HEK293 (cell line): ENCODE measurements at regions not wholly inside any gene's neighbourhood (a gene's known extent, or its start where the extent isn't known, plus 50 kb on each side); places are given as distances from the start of the nearest gene placed in this dataset.

Source experiments
- CTCF ChIA-PET: fragments of 350-600 bp; formaldehyde crosslinking; extraction: SDS; loops from one replicate; lab custom pipeline; 2021; ENCODE audit warnings: antibody characterized with exemption; lab: Yijun Ruan, JAX
- POLR2A ChIA-PET: fragments of 300-600 bp; formaldehyde crosslinking; extraction: SDS; loops from one replicate; lab custom pipeline; 2020; ENCODE audit warnings: antibody characterized with exemption, inconsistent platforms; lab: Yijun Ruan, JAX
- H3K27ac ChIP-seq: fragments of 200-500 bp; sonication (Bioruptor generic); 2 replicates; pipeline ENCODE4 v1.5.1; 2014; ENCODE audit warnings: low read depth, low read length, control low read depth, inconsistent platforms; ENCODE audit errors: extremely low read depth
- H3K36me3 ChIP-seq, 2 experiments: fragments of 200-500 bp in 1 of 2; sonication (Bioruptor generic) in 1 of 2; 1 replicate in 1 of 2; 2 replicates in 1 of 2; pipeline ENCODE4 v1.5.1; 2014 to 2017; ENCODE audit warnings: inconsistent platforms in 2 of 2, low read length in 2 of 2; ENCODE audit not compliant: control insufficient read depth in 2 of 2, insufficient read depth in 1 of 2
- H3K4me1 ChIP-seq: fragments of 200-500 bp; sonication (Bioruptor generic); 2 replicates; pipeline ENCODE4 v1.5.1; 2014; ENCODE audit warnings: mild to moderate bottlenecking, low read length, inconsistent platforms; ENCODE audit not compliant: control insufficient read depth, insufficient read depth
- H3K4me3 ChIP-seq: 2 replicates; pipeline ENCODE4 v1.5.1; 2011; ENCODE audit warnings: low read depth, mild to moderate bottlenecking, control low read depth, low read length, moderate library complexity
- H3K9me3 ChIP-seq: fragments of 200-500 bp; sonication (Bioruptor generic); 2 replicates; pipeline ENCODE4 v1.5.1; 2014; ENCODE audit warnings: low read depth, low read length, inconsistent platforms; ENCODE audit not compliant: control insufficient read depth, insufficient read depth
- BCL11A ChIP-seq: fragments of 450-650 bp; formaldehyde crosslinking; IDR thresholded peaks from 2 replicates; pipeline ENCODE4 v1.5.1; 2016; ENCODE audit warnings: low read depth, missing biosample characterization, missing genetic modification characterization
- GLIS1 ChIP-seq: fragments of 450-650 bp; formaldehyde crosslinking; IDR thresholded peaks from 2 replicates; pipeline ENCODE4 v1.5.1; 2016; ENCODE audit warnings: missing biosample characterization, missing genetic modification characterization
- HOXC10 ChIP-seq: sonication (generic); formaldehyde crosslinking; IDR thresholded peaks from 2 replicates; pipeline ENCODE4 v1.8.1; 2023; ENCODE audit warnings: mild to moderate bottlenecking, missing genetic modification reagents
- IKZF3 ChIP-seq: fragments of 450-650 bp; IDR thresholded peaks from 2 replicates; pipeline ENCODE4 v1.5.0; 2018; ENCODE audit warnings: missing biosample characterization, mild to moderate bottlenecking, missing genetic modification characterization, moderate library complexity
- TCF7L2 ChIP-seq: IDR thresholded peaks from 2 replicates; pipeline ENCODE4 v1.6.1; 2011; ENCODE audit warnings: low read depth, mild to moderate bottlenecking, inconsistent platforms, low read length, moderate library complexity, borderline replicate concordance
- ZBTB1 ChIP-seq: fragments of 450-650 bp; formaldehyde crosslinking; IDR thresholded peaks from 2 replicates; pipeline ENCODE4 v1.5.1; 2016; ENCODE audit warnings: missing biosample characterization, missing genetic modification characterization
- ZNF140 ChIP-seq: fragments of 450-650 bp; formaldehyde crosslinking; IDR thresholded peaks from 2 replicates; pipeline ENCODE4 v1.5.1; 2016; ENCODE audit warnings: missing biosample characterization, missing genetic modification characterization
- ZNF266 ChIP-seq: fragments of 450-650 bp; formaldehyde crosslinking; IDR thresholded peaks from 2 replicates; pipeline ENCODE4 v1.5.1; 2016; ENCODE audit warnings: missing biosample characterization, missing genetic modification characterization, low read depth
- ZNF433 ChIP-seq: fragments of 450-650 bp; formaldehyde crosslinking; IDR thresholded peaks from 2 replicates; pipeline ENCODE4 v1.5.1; 2016; ENCODE audit warnings: missing biosample characterization, missing genetic modification characterization, low read depth
- ZNF501 ChIP-seq: fragments of 450-650 bp; formaldehyde crosslinking; IDR thresholded peaks from 2 replicates; pipeline ENCODE4 v1.5.1; 2016; ENCODE audit warnings: missing biosample characterization, missing genetic modification characterization
- ZNF510 ChIP-seq: fragments of 450-650 bp; formaldehyde crosslinking; IDR thresholded peaks from 2 replicates; pipeline ENCODE4 v1.5.1; 2018; ENCODE audit warnings: mild to moderate bottlenecking, missing genetic modification characterization, missing biosample characterization; ENCODE audit not compliant: insufficient replicate concordance
- ZNF514 ChIP-seq: fragments of 450-650 bp; formaldehyde crosslinking; IDR thresholded peaks from 2 replicates; pipeline ENCODE4 v1.5.1; 2016; ENCODE audit warnings: missing biosample characterization, missing genetic modification characterization
- ZNF596 ChIP-seq: fragments of 450-650 bp; IDR thresholded peaks from 2 replicates; pipeline ENCODE4 v1.5.0; 2018; ENCODE audit warnings: missing biosample characterization, mild to moderate bottlenecking, missing genetic modification characterization, moderate library complexity
- ZNF624 ChIP-seq: fragments of 450-650 bp; formaldehyde crosslinking; IDR thresholded peaks from 2 replicates; pipeline ENCODE4 v1.5.1; 2017; ENCODE audit warnings: missing biosample characterization, missing genetic modification characterization
- ZNF654 ChIP-seq: fragments of 450-650 bp; formaldehyde crosslinking; IDR thresholded peaks from 2 replicates; pipeline ENCODE4 v1.5.1; 2016; ENCODE audit warnings: low read depth, missing biosample characterization, missing genetic modification characterization
- ZNF76 ChIP-seq: fragments of 450-650 bp; formaldehyde crosslinking; IDR thresholded peaks from 2 replicates; pipeline ENCODE4; 2016; ENCODE audit warnings: low read depth, missing biosample characterization, missing genetic modification characterization, borderline replicate concordance
- ZNF768 ChIP-seq: fragments of 450-650 bp; formaldehyde crosslinking; IDR thresholded peaks from 2 replicates; pipeline ENCODE4 v1.5.1; 2018; ENCODE audit warnings: missing biosample characterization, mild to moderate bottlenecking, missing genetic modification characterization
- ZNF777 ChIP-seq: fragments of 450-650 bp; formaldehyde crosslinking; IDR thresholded peaks from 2 replicates; pipeline ENCODE4 v1.5.1; 2017; ENCODE audit warnings: missing biosample characterization, missing genetic modification characterization, borderline replicate concordance
- ZNF843 ChIP-seq: fragments of 450-650 bp; formaldehyde crosslinking; IDR thresholded peaks from 2 replicates; pipeline ENCODE4 v1.5.1; 2016; ENCODE audit warnings: missing biosample characterization, missing genetic modification characterization
- TF ChIP-seq, protein P1 (sequence below): fragments of 450-650 bp; formaldehyde crosslinking; IDR thresholded peaks from 2 replicates; pipeline ENCODE4 v1.5.1; 2016; ENCODE audit warnings: missing biosample characterization, missing genetic modification characterization
- TF ChIP-seq, protein P2 (sequence below): fragments of 450-650 bp; formaldehyde crosslinking; IDR thresholded peaks from 2 replicates; pipeline ENCODE4 v1.5.1; 2016; ENCODE audit warnings: missing biosample characterization, missing genetic modification characterization
- TF ChIP-seq, protein P3 (sequence below): fragments of 450-650 bp; formaldehyde crosslinking; IDR thresholded peaks from 2 replicates; pipeline ENCODE4 v1.5.1; 2016; ENCODE audit warnings: missing biosample characterization, missing genetic modification characterization

DNA sequence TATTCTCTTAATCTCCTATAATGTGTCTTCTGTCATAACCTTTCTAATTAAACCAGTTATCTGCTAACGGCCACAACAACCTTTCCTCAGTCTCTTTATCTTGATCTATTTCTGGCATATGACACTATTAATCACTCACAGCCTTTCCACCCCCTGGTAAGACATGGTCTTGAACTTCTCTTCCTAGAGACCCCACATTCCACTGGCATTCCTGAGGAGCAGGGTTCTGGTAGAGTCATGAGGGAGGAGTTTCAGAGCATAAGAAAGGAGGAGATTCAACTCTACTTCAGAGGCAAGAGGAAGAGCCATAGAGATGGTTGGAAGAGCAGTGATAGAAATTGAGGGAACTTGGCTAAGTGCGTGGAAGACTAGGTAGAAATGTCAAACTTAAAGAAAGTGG, 325.6 kb downstream of the BLID start:
- TF ChIP-seq, protein P1, sequence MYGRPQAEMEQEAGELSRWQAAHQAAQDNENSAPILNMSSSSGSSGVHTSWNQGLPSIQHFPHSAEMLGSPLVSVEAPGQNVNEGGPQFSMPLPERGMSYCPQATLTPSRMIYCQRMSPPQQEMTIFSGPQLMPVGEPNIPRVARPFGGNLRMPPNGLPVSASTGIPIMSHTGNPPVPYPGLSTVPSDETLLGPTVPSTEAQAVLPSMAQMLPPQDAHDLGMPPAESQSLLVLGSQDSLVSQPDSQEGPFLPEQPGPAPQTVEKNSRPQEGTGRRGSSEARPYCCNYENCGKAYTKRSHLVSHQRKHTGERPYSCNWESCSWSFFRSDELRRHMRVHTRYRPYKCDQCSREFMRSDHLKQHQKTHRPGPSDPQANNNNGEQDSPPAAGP (tag by site-specific recombination): no peak
- TF ChIP-seq IKZF3: no peak
- TF ChIP-seq ZNF140 (tag by site-specific recombination): no peak
- no peak for TF ChIP-seq GLIS1 (tag by site-specific recombination)
- TF ChIP-seq ZNF266 (tag by site-specific recombination): no peak
- TF ChIP-seq, protein P2, sequence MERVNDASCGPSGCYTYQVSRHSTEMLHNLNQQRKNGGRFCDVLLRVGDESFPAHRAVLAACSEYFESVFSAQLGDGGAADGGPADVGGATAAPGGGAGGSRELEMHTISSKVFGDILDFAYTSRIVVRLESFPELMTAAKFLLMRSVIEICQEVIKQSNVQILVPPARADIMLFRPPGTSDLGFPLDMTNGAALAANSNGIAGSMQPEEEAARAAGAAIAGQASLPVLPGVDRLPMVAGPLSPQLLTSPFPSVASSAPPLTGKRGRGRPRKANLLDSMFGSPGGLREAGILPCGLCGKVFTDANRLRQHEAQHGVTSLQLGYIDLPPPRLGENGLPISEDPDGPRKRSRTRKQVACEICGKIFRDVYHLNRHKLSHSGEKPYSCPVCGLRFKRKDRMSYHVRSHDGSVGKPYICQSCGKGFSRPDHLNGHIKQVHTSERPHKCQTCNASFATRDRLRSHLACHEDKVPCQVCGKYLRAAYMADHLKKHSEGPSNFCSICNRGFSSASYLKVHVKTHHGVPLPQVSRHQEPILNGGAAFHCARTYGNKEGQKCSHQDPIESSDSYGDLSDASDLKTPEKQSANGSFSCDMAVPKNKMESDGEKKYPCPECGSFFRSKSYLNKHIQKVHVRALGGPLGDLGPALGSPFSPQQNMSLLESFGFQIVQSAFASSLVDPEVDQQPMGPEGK (tag by site-specific recombination): no peak
- TF ChIP-seq ZNF596: no peak
- TF ChIP-seq ZNF624: no peak
- TF ChIP-seq, all 188 proteins: peak for 0
- H3K27ac ChIP-seq: no peak overlapping the region
- H3K4me1 ChIP-seq: no peaks in the 10 kb centered on the region
- ChIA-PET POLR2A (no interaction called here), CTCF (no interaction called here)
- no peaks in the 10 kb centered on the region for H3K9me3 ChIP-seq
- H3K4me3 ChIP-seq: no peak overlapping the region
- no peaks in the 10 kb centered on the region for H3K36me3 ChIP-seq

DNA sequence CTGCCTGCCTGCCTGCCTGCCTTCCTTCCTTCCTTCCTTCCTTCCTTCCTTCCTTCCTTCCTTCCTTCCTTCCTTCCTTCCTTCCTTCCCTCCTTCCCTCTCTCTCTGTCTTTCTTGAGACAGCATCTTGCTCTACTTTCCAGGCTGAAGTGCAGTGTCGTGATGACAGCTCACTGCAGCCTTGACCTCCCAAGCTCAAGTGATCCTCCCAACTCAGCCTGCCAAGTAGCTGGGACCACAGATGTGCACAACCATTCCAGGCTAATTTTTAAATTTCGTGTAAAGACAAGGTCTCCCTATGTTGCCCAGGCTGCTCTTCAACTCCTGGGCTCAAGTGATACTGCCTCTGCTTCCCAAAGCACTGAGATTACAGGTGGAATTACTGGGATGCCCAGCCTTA, 328.2 kb upstream of the SORL1-AS1 start:
- Histone ChIP-seq H3K27ac (no peak overlapping the region), H3K36me3 (no peaks in the 10 kb centered on the region), H3K9me3 (no peaks in the 10 kb centered on the region)
- CTCF ChIA-PET: no interaction called here
- TF ChIP-seq ZNF76 (tag by site-specific recombination) (no peak), ZNF768 (no peak), HOXC10 (CRISPR knock-in tag) (no peak), ZNF514 (tag by site-specific recombination) (no peak), ZNF777 (no peak), BCL11A (tag by site-specific recombination) (no peak), ZNF510 (tag by site-specific recombination) (no peak), ZBTB1 (tag by site-specific recombination) (no peak), ZNF654 (tag by site-specific recombination) (no peak), TCF7L2 (no peak), ZNF501 (no peak), ZNF843 (tag by site-specific recombination) (no peak), ZNF140 (tag by site-specific recombination) (no peak), ZNF433 (tag by site-specific recombination) (no peak)
- TF ChIP-seq, protein P3, sequence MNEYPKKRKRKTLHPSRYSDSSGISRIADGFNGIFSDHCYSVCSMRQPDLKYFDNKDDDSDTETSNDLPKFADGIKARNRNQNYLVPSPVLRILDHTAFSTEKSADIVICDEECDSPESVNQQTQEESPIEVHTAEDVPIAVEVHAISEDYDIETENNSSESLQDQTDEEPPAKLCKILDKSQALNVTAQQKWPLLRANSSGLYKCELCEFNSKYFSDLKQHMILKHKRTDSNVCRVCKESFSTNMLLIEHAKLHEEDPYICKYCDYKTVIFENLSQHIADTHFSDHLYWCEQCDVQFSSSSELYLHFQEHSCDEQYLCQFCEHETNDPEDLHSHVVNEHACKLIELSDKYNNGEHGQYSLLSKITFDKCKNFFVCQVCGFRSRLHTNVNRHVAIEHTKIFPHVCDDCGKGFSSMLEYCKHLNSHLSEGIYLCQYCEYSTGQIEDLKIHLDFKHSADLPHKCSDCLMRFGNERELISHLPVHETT (tag by site-specific recombination): no peak
- TF ChIP-seq, all 188 proteins: peak for 0
- POLR2A ChIA-PET: no interaction called here
- no peaks in the 10 kb centered on the region for H3K4me1 ChIP-seq
- H3K4me3 ChIP-seq: no peak overlapping the region
